HG03565 (cell line): ENCODE measurements at regions not wholly inside any gene's neighbourhood (a gene's known extent, or its start where the extent isn't known, plus 50 kb on each side); places are given as distances from the start of the nearest gene placed in this dataset.
"Not testable (repeated sequence)": the region's sequence is repeated elsewhere in the genome, so short reads cannot be mapped to it uniquely, and the experiment has no call there.

ENCODE experiments used
- ATAC-seq: cut with Tn5 transposase; IDR thresholded peaks from one replicate; pipeline ENCODE4 v1.9.1; 2021; ENCODE audit warnings: mild to moderate bottlenecking, moderate library complexity; ENCODE audit not compliant: unreplicated experiment

DNA sequence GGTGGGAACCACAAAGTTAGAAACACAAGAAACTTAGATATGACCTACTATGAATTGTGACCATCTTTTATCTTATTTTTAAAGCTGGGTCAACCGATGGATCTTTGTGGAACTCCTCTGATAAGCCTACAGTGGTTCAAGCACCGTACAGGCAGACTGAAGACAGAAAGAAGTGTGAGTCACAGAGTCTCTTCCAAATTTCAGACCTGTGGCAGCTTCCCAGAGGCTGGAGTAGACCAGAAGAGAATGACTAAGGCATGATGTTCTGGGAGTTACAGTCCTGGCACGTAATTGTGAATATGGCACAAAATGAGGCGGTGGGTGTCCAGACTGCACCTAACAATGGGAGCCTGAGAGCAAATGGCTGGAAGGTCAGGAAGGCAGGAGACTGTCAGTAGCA, 70.0 kb downstream of the LMO4 start:
- no peak for ATAC-seq

- ATAC-seq, result no peak
Observed at GRCh38 chr1:87399264-87399663, 70.6 kb downstream of the LMO4 start.

DNA sequence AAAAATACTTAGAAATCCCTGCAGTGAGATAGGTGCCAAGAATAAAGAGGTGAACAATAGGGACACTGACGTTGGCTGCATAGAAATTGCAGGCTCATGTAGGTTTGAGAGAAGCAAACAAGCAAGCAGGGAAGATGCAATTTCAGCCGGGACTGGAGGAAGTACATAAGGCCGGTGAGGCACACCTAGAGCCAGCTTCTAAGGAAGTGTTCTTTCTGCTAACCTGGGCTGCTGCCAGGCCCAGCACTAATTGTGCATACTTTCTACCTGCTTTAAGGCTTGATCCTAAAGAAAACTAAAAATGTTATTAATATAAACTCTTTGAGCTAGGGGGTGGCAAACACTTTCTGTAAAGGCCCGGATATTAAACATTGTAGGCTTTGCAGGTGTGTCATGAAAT, 71.0 kb downstream of the LMO4 start:
- ATAC-seq, result no peak

DNA sequence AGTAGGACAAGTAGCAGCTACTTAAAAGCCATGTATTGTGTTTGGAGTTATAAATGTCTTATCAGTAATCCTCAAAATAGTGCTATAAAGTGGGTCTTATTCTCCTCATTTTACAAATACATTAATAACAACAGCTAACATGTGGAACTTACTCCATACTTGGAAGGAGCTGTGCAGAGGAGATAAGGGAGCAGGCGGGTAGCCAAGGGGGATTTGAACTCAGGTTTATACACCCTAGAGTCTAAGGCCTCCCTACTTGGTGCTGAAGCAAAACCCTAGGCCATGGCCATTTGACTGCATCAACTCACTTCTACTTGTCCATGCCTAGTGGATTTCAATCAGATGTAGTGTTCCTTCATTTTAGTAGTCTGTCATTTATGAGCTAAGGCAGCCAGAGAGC, 72.1 kb downstream of the LMO4 start:
- no peak for ATAC-seq

DNA sequence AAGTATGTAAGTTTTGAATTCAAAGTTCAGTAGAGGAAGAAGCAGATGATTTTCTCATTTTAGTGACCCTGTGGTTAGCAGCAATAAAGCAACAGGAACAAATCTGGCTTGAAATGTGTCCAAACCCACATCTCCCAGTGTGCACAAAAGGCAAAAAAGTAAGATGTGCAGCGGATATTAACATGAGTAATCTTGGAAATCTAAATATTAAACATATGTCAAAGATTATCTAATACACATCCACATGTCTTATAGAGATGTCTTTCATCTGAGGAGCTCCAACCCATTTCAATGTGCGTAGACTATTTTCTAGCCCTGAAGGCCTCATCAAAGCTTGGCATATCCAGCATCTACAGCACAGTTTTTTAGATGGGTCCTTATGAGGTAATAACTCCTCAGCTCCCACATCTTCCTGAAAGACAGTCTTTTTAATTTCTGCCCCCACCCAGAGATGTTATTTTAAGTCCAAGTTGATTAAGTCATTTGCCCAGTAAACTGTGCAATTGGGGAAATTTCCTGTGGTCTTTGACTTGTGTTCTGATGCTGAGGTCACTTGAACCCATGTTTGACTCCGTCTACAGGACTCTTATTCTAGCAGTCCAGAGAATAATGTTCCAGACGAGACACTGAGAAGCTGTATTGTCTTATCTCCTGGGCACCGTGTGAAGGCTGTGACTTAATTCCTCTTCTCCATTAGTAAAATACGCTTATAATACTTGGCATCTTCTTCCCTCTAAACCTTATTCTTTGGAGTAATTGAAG, 73.7 kb downstream of the LMO4 start:
- ATAC-seq, result no peak

- no peak for ATAC-seq
Observed at GRCh38 chr1:87403061-87403820, 74.6 kb downstream of the LMO4 start.

- peak; percentile 78 for ATAC-seq
Observed at GRCh38 chr1:87404296-87404695, 75.6 kb downstream of the LMO4 start.

DNA sequence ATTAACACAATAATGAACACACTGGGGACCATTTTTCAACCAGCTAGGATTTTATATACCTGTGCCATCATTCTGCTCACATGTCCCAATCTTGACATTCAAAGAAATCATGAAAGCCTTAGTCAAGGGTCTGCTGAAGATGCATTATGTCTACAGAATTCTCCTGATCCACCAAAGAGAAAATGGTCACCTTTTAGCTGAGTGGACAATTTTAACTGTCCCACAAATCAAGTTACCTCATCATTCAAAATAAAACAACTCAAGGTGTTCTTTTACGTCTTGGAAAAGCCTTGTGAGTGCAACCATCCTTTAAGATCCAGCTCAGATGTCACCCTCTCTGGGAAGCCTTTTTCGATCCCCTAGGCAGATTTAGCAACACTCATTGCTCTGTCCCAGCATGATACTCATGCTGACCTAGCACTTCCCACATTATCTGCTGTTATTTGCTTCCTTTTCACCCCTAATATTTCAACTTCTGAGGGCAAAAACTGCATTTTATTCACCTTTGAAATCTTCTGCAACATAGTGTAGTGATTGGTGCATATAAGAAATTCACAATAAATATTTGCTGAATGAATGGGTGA, 80.1 kb downstream of the LMO4 start:
- no peak for ATAC-seq

GRCh38 chr1:87410776-87411480, 82.2 kb downstream of the LMO4 start:
- no peak for ATAC-seq

DNA sequence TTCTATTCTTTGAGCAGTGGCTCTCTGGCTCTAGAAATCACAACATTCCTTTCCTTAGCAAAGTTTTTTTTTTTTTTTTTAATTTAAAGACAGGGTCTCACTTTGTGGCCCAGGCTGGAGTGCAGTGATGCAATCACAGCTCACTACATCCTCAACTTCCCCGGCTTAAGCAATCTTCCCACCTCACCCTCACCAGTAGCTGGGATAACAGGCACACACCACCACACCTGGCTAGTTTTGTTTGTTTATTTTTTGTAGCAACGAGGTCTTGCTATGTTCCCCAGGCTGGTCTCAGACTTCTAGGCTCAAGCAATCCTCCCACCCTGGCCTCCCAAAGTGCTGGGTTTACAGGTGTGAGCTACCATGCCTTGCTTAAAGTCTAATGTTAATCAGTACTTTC, 85.2 kb downstream of the LMO4 start:
- not testable (repeated sequence) for ATAC-seq

- ATAC-seq, result no peak
Observed at GRCh38 chr1:87418048-87418447, 89.4 kb downstream of the LMO4 start.

DNA sequence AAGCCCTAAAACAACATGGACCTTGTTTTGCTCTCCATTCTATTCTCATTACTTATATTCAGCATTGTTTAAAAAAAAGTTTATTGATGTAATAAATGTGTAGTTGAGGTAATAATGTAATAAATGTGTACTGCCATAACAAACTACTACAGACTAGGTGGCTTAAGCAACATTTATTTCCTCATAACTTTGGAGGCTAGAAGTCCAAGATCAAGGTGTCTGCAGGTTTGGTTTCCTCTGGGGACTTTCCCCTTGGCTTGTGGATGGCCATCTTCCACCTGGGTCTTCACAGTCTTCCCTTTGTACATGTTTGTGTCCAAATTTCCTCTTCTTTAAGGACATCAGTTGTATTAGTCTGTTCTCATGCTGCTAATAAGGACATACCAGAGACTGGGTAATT, 93.1 kb downstream of the LMO4 start:
- no peak for ATAC-seq

- ATAC-seq, result no peak
Observed at GRCh38 chr1:87424541-87424940, 95.9 kb downstream of the LMO4 start.

- ATAC-seq, result no peak
Observed at GRCh38 chr1:87426463-87427249, 98.0 kb downstream of the LMO4 start.

DNA sequence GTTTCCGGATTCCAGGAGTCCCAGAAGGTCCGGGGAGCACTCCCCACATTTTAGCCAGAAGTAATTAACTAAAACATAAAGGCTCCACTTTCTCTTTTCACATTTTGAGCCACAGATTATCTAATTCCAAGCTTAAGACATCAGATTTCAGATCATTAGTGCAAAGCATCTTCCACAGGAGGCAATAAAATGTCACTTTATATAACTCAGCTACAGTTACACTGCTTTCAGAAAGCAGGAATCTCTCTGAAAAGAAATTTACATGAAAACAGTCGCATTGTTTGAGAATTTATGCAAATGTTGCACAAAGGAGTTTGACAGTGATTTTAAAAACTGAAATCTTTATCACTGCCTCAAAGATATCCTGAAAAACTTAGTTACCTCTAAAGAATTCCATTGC, 99.7 kb downstream of the LMO4 start:
- ATAC-seq, result no peak

DNA sequence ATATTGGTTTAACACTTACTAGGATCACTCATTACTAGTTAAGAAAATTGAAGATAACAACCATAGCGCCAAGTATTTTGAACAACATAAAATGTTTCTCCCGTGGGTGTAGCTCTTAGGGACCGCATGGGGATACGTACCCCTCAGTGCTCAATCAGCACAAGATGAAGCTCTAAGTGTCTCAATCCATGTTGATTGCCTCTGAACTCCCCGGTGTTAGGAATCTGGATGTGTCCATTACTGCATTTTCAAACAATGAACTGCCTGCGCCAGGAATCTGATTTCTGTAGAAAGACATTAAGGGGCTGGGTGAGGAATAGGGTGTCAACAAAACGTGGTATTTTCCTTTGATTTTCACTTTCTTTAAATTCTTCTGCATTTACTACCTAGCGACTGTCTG, 100.2 kb downstream of the LMO4 start:
- ATAC-seq, result no peak

DNA sequence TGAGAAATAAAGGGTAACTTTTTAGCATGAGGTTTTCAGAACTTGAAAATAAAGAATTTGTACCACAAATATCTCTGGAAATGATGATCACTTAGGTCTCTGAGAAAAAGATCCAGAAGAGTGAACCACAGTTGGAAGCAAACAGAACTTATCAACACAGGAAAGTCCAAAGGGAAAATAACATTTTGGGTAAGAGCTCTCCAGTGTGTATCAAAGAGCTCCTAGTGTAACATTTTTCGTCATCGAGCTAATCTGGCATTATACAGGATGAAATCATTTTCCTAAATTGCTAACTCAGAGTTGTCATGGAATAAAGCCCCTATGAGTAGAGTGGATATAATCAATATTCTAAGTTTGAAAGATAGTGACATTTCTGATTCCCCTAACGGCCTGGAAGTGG, 104.0 kb downstream of the LMO4 start:
- no peak for ATAC-seq

GRCh38 chr1:87433101-87433500, 104.4 kb downstream of the LMO4 start:
- not testable (repeated sequence) for ATAC-seq

- ATAC-seq, result peak; percentile 71
Observed at GRCh38 chr1:87435484-87435883, 106.8 kb downstream of the LMO4 start.

DNA sequence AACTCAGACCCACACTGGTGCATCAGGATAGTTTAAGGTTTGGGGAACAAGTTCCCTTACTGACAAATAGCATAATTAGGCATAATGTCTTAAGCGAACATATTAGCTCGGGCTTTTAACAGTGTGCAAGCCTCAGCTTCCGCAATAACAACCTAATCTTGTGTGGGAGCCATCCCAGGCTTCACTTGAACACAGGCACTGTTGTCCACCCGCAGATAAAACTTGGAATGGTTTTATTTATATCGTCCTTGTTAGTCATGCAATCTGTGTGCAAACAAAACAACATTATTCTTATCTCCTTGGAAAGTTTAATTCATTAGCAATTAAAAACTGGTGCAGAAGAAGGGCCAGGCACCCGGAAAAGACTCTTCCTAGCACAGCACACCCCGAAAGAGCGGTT, 107.4 kb downstream of the LMO4 start:
- ATAC-seq, result not testable (repeated sequence)

GRCh38 chr1:87436534-87436933, 107.9 kb downstream of the LMO4 start:
- no peak for ATAC-seq
